A549 (cell line): ENCODE measurements at regions not wholly inside any gene's neighbourhood (a gene's known extent, or its start where the extent isn't known, plus 50 kb on each side); places are given as distances from the start of the nearest gene placed in this dataset.
"Not testable (repeated sequence)": the region's sequence is repeated elsewhere in the genome, so short reads cannot be mapped to it uniquely, and the experiment has no call there.

Experiments used
- CBX2 ChIP-seq: fragments of 200-600 bp; sonication (generic); IDR thresholded peaks from 2 replicates; pipeline ENCODE4 v1.6.1; 2016; ENCODE audit warnings: low read depth, mild to moderate bottlenecking, borderline replicate concordance
- CTCF ChIP-seq: fragments of >200 bp; sonication (Bioruptor Twin); formaldehyde crosslinking; IDR thresholded peaks from 3 replicates; pipeline ENCODE4 v1.5.1; 2016

- not testable (repeated sequence) for TF ChIP-seq CTCF, CBX2
Observed at GRCh38 chr7:103199191-103199590, 50.3 kb upstream of the NAPEPLD start.
